DMS79 (cell line): ENCODE measurements at regions not wholly inside any gene's neighbourhood (a gene's known extent, or its start where the extent isn't known, plus 50 kb on each side); places are given as distances from the start of the nearest gene placed in this dataset.
"Not testable (repeated sequence)": the region's sequence is repeated elsewhere in the genome, so short reads cannot be mapped to it uniquely, and the experiment has no call there.

Source experiments
- DNase-seq: peaks from one replicate; lab custom pipeline; 2025; lab: John Stamatoyannopoulos, UW

GRCh38 chr1:96545935-96546656 lies 175.5 kb upstream of the PTBP2 start:
- no peak for DNase-seq

- no peak for DNase-seq
Measured at GRCh38 chr1:96550061-96550460, 171.5 kb upstream of the PTBP2 start.

DNA sequence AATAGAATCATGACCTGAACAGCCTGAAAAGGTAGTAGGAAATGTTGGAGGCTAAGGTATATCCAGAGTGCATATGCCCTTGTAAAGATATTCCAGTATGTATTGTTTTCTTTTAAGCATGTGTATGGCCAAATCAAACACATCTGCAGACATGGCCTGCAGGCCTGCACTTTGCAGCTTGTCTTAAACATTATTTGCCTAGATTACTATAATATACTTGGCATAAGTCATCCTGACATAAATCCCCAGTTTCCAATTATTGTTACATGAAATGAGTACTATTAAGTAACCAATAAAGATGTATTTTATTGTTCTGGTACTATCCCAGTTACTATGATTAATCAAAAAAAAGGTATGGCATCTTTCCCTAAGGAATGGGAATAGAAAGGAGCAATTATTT lies 169.1 kb upstream of the PTBP2 start:
- no peak for DNase-seq

- DNase-seq = no peak
Measured at GRCh38 chr1:96553811-96554210, 167.8 kb upstream of the PTBP2 start.

- no peak for DNase-seq
Measured at GRCh38 chr1:96554364-96554763, 167.2 kb upstream of the PTBP2 start.

GRCh38 chr1:96557336-96557735 lies 164.2 kb upstream of the PTBP2 start:
- DNase-seq = no peak

DNA sequence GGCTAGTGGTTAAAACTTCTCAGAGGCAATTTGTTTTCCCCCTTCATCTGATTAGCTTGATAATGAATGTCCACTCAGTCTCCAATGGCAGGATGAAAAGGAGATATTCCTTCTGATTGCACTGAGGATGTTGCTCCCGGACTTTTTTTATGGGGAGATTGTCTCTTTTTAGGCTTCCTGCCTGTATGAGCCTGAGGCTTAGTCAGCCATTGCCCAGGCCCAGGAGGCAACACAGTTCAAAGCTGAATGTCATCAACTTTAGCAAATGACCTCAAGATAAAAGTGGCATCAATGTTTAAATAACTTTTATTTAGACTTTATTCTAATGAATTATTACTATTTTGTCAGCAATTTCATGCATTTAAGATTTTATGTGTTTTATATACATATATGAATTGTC lies 162.9 kb upstream of the PTBP2 start:
- no peak for DNase-seq

- no peak for DNase-seq
Measured at GRCh38 chr1:96559181-96559580, 162.4 kb upstream of the PTBP2 start.

DNA sequence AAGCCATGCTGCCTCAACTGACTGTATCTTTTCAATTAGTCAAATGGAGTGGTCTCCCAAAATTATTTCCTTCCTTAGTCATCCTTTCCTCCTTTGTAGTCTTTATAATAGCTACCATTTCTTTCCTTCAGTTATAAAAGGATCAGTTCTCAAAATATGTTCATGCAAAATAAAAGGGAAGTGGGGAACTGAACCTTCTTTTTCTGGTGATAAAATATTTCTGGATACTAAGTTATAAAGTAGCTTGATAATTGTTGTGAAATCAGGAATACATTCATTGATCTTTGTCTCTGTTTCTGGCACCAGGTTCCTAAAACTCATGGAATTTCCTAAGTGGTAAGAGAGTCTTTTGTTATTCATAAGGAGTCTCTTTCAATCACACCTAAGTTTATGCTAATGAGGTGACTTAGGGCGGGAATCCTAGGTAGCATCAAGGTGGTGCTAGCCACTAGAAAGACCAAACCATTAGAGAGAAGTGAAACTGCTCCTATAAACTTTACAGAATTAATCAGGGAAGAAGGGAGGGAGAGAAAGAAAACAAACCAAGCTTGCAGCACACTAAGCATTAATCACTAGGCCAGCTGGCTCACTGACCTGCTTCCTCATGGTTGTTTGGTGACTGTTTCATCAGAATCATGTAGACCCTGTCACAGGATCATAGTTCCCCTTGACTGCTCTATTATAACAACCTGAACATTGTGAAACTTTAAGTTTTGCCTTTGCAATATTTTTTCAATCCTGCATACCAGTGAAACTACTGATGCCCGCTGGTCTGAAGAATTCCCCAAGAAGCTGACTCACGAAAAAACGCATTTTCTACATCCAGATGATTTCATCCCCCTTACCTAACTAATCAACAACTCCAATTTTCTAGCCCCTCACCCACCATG lies 161.6 kb upstream of the PTBP2 start:
- DNase-seq = no peak

DNA sequence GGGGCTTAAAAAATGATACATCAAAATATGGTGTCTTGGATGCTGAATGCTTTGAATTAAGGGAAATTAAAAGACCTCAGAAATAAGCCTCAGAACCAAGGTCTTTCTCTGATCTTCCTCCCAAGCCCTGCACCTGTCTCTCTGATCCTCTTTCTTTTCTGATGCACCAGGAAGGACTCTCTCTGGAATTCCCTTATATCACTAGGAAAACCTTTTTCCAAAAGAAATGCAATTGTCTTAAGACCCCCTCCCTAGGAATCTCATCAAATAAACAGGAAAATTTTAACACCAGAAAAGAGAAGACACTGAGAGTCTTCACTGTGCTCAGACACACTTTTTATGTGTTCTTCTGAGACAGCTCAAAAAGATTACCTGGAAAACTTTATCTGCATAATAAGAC lies 159.5 kb upstream of the PTBP2 start:
- no peak for DNase-seq

GRCh38 chr1:96564401-96564800 lies 157.2 kb upstream of the PTBP2 start:
- not testable (repeated sequence) for DNase-seq

DNA sequence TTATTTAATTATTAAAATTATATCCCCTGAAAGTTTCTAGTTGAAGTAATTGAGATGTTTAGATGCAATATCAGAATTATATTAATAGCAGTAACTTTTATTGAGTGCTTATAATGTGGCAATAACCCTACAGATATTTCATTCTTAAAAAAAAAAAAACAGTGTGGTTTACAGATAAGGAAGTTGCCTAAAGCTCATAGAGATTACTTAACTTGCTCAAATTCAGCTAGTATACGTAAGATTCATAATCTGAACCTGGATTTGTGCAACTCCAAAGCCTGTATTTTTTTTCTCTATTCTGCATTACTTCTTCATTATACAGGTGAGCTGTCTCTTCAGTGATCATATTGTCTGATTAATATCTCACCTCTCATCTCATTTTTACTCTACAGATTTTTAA lies 156.0 kb upstream of the PTBP2 start:
- no peak for DNase-seq

GRCh38 chr1:96568639-96569038 lies 152.9 kb upstream of the PTBP2 start:
- no peak for DNase-seq

GRCh38 chr1:96569288-96569687 lies 152.3 kb upstream of the PTBP2 start:
- no peak for DNase-seq

GRCh38 chr1:96579636-96580035 lies 141.9 kb upstream of the PTBP2 start:
- DNase-seq = no peak

DNA sequence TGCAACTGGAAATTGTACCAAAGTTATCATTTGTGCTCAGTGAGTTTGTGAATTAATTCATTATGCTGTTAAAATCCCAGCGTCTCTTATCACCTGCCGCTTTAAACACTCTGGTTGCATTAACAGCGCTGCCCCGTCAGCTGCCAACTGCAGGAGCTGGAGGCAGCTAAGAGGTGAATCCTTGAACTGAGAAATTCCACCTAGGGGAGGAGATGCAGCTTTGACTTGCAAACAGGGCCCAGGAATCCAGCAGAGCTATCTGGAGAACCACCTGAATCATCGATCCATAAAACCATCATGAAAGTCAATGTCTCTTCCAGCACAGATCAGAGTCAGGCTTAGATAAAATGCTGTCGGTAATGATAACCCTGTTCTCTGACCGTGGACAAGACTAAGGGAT lies 140.7 kb upstream of the PTBP2 start:
- no peak for DNase-seq

DNA sequence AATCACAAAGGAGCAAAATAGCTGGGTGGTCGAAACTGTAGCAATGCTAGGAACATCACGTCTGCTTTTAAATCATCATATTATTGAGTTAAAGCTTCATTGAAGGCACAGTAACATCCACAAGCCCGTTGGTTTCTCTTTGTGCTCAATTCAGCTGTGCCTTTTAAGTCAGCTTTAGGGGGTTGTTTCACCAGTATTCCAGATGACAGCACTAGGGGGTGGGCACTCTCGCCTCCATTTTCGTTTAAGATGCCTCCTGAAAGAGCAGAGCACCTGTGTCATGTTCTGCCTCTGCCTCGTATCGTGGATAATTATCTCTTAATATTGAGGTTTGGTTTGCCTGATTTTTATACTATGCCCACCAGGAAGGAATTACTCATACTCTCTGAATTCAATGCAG lies 139.8 kb upstream of the PTBP2 start:
- DNase-seq = no peak

DNA sequence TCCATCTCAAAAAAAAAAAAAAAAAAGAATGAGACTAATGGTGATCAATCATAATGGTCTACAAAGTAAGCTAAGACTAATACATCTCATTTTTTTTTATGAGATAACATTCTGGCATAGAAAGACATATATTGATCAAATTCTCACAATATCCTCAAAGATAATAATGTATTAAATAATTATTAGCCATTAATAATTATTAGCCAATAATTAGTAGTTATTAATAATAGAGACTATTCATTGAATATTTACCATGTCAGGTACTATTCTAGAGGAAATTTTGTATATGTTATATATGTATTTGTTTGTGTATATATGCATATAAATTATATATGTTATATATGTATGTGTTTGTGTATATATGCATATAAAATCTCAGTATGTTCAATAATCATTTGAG lies 137.7 kb upstream of the PTBP2 start:
- DNase-seq = no peak

DNA sequence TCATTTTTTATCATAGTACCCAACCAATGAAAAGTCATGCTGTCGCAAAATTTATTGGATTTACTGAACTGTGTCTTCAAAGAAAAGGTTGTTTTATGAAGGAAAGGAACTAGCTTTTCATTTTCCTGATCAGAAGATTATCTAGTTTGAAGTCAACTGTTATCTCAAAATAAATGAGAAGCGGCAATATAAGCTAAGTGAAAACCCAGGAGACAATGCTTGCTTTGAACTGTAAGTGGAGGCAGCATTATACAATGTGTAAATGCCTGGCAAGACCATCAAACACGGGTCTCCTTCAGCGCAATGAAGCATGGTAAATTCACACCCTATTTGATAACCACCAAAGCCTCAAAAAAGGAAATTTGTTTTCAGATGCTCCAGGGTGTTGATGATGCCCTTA lies 134.4 kb upstream of the PTBP2 start:
- no peak for DNase-seq

DNA sequence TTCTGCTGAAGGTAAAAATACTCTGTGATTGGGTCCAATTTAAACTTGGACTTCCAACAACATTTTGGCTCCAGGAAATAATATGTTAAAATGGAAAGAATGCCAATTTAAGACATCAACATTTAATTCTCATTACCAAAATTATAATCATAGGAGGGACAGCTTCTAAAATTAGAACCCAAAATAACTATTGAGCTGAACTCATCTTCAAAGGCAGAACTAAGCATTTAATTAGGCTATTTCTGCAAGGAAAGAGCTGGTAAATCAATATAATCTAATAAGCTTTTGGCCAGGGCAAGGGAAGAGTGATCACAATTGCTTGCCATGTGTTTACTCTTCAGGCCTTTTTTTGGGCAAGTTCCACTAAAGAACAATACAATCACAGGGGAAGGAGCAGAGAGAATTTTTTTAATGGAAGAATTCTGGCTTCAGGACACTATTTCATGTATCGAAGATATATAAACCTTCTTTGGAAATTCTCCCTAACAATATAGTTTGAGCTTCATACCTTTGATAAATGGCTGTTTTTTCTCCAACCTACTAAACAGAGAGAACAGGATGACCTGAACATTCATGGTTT lies 133.1 kb upstream of the PTBP2 start:
- no peak for DNase-seq

DNA sequence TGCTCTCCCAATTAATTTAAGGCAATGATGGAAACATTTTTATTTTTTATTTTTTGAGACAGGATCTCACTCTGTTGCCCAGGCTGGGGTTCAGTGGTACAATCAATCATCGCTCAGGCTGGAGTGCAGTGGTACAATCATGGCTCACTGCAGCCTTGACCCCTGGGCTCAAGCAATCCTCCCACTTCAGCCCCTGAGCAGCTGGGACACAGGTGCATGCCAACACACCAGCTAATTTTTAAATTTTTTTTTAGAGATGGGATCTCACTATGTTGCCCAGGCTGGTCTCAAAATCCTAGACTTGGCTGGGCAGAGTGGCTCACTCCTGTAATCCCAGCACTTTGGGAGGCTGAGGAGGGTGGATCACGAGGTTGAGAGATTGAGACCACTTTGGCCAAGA lies 126.1 kb upstream of the PTBP2 start:
- not testable (repeated sequence) for DNase-seq

- no peak for DNase-seq
Measured at GRCh38 chr1:96596226-96596922, 125.2 kb upstream of the PTBP2 start.

DNA sequence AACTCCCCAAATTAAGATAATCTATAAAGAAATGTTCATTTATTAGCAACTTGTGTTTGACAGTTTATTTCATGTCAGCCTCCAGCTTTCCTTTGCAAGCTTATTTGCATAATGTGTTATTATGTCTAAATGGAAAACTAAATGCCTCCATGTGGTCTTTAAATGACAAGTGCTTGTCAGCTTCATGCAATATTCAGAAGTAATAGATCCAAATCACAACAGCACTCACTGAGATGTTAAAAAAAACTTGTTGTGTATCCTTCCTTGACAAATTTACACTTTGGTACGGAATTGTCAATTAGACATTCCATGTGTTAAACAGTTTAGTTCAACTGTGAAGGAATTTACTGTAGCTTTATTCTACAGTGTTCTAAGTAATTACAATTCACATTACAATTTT lies 124.4 kb upstream of the PTBP2 start:
- DNase-seq = no peak
